Frontal cortex (tissue), 3 donors: ENCODE measurements at regions not wholly inside any gene's neighbourhood (a gene's known extent, or its start where the extent isn't known, plus 50 kb on each side); places are given as distances from the start of the nearest gene placed in this dataset.
"Not testable (repeated sequence)": the region's sequence is repeated elsewhere in the genome, so short reads cannot be mapped to it uniquely, and the experiment has no call there.

Experiments used
- DNase-seq, 2 donors: peaks; one replicate each; pipeline ENCODE4 v3.0.0; 2012; ENCODE audit warnings: low spot score in 2 of 2
- FAIRE-seq: peaks from 2 replicates; lab custom pipeline; 2012; peaks lifted over from hg19 to GRCh38; lab: Jason Lieb, UNC
- donor health status: control.
- donor health status: control.
- donor health status: control.

DNA sequence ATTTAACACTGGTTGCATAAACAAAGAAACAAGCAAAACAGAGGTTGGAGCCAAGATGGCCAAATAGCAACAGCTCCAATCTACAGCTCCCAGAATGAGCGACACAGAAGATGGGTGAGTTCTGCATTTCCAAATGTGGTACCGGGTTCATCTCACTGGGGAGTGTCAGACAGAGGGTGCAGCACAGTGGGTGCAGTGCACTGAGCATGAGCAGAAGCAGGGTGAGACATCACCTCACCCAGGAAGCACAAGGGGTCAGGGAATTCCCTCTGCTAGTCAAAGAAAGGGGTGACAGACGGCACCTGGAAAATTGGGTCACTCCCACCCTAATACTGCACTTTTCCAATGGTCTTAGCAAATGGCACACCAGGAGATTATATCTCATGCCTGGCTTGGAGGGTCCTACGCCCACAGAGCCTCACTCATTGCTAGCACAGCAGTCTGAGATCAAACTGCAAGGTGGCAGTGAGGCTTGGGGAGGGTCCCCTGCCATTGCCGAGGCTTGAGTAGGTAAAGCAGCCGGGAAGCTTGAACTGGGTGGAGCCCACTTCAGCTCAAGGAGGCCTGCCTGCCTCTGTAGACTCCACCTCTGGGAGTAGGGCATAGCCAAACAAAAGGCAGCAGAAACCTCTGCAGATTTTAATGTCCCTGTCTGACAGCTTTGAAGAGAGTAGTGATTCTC lies 4186.5 kb upstream of the OR11H1 start:
- FAIRE-seq = not testable (repeated sequence)

DNA sequence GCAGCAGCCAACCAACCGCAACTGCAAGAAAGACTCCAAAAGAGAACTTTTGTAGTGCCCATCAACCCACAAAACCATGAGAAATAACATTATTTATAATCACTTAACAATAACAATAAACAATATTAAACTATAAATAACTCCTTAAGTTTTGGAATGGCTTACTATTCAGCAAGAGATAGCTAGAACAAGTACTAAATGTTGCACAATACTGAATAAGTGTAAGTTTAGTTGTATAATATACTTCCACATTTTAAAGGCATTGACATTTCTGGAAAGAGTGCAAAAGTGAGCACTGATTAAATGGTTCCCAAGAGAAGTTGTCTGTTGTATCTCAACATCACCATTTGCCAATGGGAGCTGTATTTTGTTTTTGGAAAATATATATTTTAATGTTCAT lies 4176.8 kb upstream of the OR11H1 start:
- not testable (repeated sequence) for FAIRE-seq, DNase-seq

More for the DNA sequence above, 4186.5 kb upstream of the OR11H1 start:
- not testable (repeated sequence) for DNase-seq

DNA sequence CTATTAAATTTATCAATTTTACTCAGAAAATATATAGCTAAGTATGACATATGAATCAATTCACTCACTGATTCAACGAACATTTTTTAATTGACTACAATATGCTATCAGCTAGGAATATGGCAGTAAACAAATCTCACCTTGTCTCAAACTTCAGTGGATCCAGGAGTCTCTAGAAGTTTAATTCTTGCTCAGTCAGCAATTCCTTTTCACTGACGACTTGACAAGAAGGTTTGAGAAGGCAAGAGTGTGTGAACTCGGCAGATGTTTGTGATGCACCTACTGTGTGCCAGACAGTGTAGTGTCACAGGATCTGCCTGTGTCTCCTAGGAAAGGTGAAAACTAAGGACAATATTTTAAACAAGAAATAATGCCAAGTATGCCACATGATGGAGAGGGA lies 4175.7 kb upstream of the OR11H1 start:
- DNase-seq, FAIRE-seq: not testable (repeated sequence)

DNA sequence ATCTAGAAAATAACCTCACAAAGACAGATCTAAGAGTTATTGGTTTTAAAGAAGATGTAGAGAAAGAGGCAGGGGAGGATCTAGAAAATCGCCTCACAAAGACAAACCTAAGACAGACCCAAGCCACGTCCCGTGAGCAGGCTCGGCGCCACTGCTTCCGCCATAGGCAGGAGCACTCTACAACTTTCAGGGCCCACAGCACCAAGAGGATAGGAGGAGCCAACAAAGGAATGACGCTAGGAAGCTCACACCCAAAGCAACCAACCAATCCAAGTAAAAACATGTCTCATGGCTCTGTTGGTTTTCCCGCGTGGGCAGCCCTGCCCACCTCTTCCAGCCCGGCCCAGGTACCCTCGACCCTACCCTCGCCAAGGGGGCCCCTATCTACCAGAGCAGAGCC lies 4167.4 kb upstream of the OR11H1 start:
- no peak for FAIRE-seq

DNA sequence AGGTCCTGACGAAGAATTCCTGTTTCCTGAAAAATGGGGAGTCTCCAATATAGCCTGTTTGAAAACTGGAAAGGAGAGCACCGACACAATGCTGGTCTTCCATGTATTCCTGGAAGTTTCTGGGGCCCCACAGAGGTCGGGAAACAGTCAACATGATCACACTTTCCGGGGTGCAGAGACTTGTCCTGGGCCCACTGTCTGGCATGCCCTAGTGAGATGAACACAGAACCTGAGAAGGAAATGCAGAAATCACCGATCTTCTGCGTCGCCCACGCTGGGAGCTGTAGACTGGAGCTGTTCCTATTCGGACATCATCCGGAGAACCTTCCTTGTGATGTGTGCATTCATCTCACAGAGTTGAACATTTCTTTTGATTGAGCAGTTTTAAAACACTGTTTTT lies 4166.5 kb upstream of the OR11H1 start:
- not testable (repeated sequence) for FAIRE-seq, DNase-seq

More for the DNA sequence above, 4167.4 kb upstream of the OR11H1 start:
- no peak for DNase-seq

DNA sequence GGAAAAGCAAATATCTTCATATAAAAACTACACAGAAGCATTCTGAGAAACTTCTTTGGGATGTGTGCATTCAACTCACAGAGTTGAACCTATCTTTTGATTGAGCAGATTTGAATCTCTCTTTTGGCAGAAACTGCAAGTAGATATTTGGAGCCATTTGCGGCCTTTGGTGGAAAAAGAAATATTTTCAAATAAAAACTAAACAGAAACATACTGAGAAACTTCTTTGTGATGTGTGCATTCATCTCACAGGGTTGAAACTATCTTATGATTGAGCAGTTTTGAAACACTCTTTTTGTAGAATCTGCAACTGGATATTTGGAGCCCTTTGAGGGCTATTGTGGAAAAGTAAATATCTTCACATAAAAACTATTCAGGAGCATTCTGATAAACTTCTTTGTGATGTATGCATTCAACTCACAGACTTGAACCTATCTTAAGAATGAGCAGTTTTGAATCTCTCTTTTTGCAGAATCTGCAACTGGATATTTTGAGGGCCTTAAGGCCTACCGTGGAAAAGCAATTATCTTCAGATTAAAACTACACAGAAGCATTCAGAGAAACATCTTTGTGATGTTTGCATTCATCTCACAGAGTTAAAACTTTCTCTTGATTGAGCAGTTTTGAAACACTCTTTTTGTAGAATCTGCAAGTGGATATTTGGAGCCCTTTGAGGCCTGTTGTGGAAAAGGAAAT lies 4158.2 kb upstream of the OR11H1 start:
- FAIRE-seq, DNase-seq: not testable (repeated sequence)

DNA sequence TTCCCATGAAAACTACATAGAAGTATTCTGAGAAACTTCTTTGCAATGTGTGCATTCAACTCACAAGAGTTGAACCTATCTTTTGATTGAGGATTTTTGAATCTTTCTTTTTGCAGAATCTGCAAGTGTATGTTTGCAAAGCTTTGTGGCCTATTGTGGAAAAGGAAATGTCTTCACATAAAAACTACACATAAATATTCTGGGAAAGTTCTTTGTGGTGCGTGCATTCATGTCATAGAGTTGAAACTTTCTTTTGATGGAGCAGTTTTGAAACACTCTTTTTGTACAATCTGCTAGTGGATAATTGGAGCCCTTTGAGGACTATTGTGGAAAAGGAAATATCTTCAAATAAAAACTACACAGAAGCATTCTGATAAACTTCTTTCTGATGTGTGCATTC lies 4157.7 kb upstream of the OR11H1 start:
- not testable (repeated sequence) for DNase-seq, FAIRE-seq
